ENCODE measurements at regions not wholly inside any gene's neighbourhood (a gene's known extent, or its start where the extent isn't known, plus 50 kb on each side); places are given as distances from the start of the nearest gene placed in this dataset.

DNA sequence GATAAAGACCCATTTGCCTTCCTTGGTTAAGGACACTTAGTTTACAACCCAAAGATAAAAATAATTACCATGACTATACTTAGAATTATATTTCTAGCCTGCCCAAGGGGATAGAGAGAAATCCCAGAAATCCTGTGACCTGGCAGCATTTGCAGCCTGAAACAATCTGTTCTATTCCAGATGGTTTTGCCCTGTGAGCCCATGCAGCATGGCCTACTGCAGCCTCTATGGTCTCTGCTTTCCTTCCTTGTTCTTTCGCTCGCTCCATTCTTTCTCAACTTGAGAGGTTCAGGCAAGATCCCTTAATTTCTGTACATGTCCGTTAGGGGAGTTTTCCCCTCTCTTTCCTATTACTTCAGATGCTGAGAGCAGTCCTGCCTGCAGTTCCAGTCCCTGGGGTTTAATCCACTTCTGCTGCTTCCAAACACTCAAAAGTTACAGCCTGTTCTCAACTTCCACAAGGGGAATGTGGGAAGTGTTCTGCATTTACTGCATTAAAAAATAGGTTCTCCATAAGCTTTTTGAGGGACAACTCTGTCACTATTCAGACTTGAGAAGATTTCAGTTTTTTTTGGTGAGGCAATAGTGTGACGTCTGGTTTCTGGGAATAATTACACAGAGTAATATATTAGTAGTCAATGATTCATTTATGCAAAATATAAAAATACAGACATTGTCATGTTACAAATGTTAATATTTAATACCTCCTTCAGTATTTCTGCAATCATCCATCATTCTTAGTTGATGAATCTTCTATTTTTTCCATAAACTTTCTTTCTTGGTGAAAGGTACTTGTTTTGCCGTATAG is 80.3 kb downstream of the CDCA7 start:
- TF ChIP-seq, protein P1, sequence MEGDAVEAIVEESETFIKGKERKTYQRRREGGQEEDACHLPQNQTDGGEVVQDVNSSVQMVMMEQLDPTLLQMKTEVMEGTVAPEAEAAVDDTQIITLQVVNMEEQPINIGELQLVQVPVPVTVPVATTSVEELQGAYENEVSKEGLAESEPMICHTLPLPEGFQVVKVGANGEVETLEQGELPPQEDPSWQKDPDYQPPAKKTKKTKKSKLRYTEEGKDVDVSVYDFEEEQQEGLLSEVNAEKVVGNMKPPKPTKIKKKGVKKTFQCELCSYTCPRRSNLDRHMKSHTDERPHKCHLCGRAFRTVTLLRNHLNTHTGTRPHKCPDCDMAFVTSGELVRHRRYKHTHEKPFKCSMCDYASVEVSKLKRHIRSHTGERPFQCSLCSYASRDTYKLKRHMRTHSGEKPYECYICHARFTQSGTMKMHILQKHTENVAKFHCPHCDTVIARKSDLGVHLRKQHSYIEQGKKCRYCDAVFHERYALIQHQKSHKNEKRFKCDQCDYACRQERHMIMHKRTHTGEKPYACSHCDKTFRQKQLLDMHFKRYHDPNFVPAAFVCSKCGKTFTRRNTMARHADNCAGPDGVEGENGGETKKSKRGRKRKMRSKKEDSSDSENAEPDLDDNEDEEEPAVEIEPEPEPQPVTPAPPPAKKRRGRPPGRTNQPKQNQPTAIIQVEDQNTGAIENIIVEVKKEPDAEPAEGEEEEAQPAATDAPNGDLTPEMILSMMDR (IDR thresholded peaks at IDR 0.05; ENCODE audit: borderline replicate concordance) = no peak
- peak overlapping the region; percentile 64 for H3K27ac ChIP-seq (replicated peaks)

DNA sequence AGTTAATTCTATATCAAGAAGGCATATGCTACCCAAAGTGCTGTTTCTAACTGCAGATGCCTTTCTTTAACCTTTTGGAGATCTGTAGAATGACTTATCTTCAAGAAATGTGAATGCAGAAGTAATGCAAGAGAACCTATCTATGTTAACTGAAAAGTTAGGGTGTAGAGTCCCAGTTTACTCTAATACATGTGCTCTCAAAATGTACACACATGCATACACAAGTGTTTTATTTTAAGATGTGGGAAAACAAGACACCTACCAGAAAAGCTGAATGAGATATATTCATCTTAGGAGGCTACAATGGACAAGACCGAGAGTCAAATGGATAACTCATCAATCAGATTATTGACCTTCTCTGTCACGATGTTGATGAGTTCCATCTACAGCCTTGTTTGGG is 80.9 kb downstream of the CDCA7 start:
- Histone ChIP-seq H3K36me3 (no peaks in the 10 kb centered on the region), H3K27ac (replicated peaks) (peak overlapping the region; percentile 64), H3K9me3 (replicated peaks) (no peaks in the 10 kb centered on the region), H3K27me3 (ENCODE audit: low read depth) (peaks cover 2% of the 10 kb centered on the region), H3K4me1 (peaks cover 12% of the 10 kb centered on the region), H3K4me3 (no peak overlapping the region)
- intact Hi-C loops (cut with micrococcal nuclease) = no loop called here
- TF ChIP-seq, protein P1 (IDR thresholded peaks at IDR 0.05; ENCODE audit: borderline replicate concordance) = no peak
- no peak for DNase-seq

More for the DNA sequence above, 80.3 kb downstream of the CDCA7 start:
- no peaks in the 10 kb centered on the region for H3K36me3 ChIP-seq
- H3K4me1 ChIP-seq = peaks cover 12% of the 10 kb centered on the region
- peaks cover 2% of the 10 kb centered on the region for H3K27me3 ChIP-seq (ENCODE audit: low read depth)
- H3K4me3 ChIP-seq = no peak overlapping the region
- intact Hi-C loops (cut with micrococcal nuclease) = no loop called here
- DNase-seq = no peak
- H3K9me3 ChIP-seq (replicated peaks) = no peaks in the 10 kb centered on the region

DNA sequence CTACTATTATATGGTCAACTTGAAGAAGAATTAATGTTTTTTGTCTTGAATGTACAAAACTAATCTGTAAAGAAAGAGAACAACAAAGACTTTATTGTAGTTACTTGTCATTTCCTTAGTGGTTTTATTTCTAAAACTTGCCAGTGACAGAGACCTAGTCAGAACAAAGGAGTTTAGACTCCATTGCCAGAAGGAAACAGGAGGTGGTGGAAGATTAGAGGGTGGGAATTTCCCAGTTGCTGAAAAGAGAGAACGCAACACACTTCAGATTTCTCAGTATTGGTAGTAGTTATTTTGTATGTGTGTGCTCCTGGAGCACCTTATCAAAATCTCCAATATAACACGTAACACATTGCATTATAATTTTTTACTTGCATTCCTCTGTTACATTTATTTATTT is 81.4 kb downstream of the CDCA7 start:
- Histone ChIP-seq H3K27ac (replicated peaks) (no peak overlapping the region), H3K4me1 (peaks cover 12% of the 10 kb centered on the region), H3K36me3 (no peaks in the 10 kb centered on the region), H3K9me3 (replicated peaks) (no peaks in the 10 kb centered on the region), H3K4me3 (no peak overlapping the region), H3K27me3 (ENCODE audit: low read depth) (peaks cover 2% of the 10 kb centered on the region)
- TF ChIP-seq, protein P1 (IDR thresholded peaks at IDR 0.05; ENCODE audit: borderline replicate concordance) = no peak
- DNase-seq = no peak
- intact Hi-C loops (cut with micrococcal nuclease) = no loop called here

DNA sequence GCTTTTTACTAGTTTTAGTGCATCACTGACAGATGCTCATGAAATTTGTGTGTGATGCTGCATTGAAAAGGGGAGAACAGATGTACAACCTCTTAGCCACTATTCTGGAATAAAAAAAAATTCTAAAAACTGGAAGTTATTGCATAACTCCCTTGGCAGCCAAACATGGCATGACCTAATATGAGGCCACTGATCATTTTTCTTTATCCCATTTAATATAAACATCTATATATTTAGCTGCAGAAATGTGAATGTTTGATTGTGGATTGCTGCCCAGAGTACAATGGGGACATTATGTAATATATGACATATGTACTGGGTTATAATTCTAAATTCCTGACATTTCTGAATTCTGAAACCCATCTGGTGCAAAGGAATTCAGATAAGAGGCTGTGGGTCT is 86.5 kb downstream of the CDCA7 start:
- Histone ChIP-seq H3K4me1 (no peaks in the 10 kb centered on the region), H3K27me3 (ENCODE audit: low read depth) (peaks cover 5% of the 10 kb centered on the region), H3K9me3 (replicated peaks) (no peaks in the 10 kb centered on the region), H3K27ac (replicated peaks) (no peak overlapping the region), H3K4me3 (no peak overlapping the region), H3K36me3 (no peaks in the 10 kb centered on the region)
- intact Hi-C loops (cut with micrococcal nuclease) = no loop called here
- TF ChIP-seq, protein P1 (IDR thresholded peaks at IDR 0.05; ENCODE audit: borderline replicate concordance) = no peak
- DNase-seq = no peak

DNA sequence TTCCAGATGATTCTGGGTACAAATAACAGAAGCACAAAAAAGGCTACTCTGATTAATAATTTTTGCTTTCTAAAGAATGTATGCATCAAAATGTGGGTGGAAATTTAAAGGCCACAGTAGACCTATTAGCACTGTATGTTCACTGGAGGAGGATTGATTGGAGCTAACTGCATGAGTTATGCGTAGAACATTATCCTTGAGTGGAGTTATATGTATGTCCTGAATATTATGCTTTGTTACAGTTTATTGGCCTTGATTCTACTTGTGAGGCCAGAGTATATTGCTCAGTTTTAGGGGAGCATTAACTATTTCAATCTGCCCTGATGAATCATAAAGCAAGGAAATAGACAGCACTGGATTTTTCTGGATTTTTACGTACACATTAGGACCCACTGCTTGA is 87.9 kb downstream of the CDCA7 start:
- Histone ChIP-seq H3K9me3 (replicated peaks) (no peaks in the 10 kb centered on the region), H3K36me3 (no peaks in the 10 kb centered on the region), H3K27ac (replicated peaks) (no peak overlapping the region), H3K4me1 (no peaks in the 10 kb centered on the region), H3K27me3 (ENCODE audit: low read depth) (peaks cover 5% of the 10 kb centered on the region), H3K4me3 (no peak overlapping the region)
- TF ChIP-seq, protein P1 (IDR thresholded peaks at IDR 0.05; ENCODE audit: borderline replicate concordance) = no peak
- intact Hi-C loops (cut with micrococcal nuclease) = no loop called here
- no peak for DNase-seq
